Activated CD4-positive, alpha-beta memory T cell treated with anti-CD3 and anti-CD28 coated beads, Interleukin-2, amount 10 ng/mL, durations not matched to agents 7 days and 5 days (primary cell): ENCODE measurements at regions not wholly inside any gene's neighbourhood (a gene's known extent, or its start where the extent isn't known, plus 50 kb on each side); places are given as distances from the start of the nearest gene placed in this dataset.

Experiments used
- CTCF ChIA-PET: fragments of 350-600 bp; sonication (Branson Sonifier 250); formaldehyde crosslinking; loops from one replicate; lab custom pipeline; 2021; ENCODE audit warnings: antibody characterized with exemption, inconsistent platforms; lab: Charles Lee
- POLR2A ChIA-PET: fragments of 350-600 bp; sonication (Branson Sonifier 250); formaldehyde crosslinking; loops from one replicate; lab custom pipeline; 2021; ENCODE audit warnings: antibody characterized with exemption; lab: Charles Lee
- DNase-seq: peaks from one replicate; pipeline ENCODE4 v3.0.0-alpha.2; 2020
- H3K27ac Mint-ChIP-seq: one replicate; pipeline ENCODE4 v1.8.0; 2021; ENCODE audit warnings: mild to moderate bottlenecking, mixed read lengths
- H3K27me3 Mint-ChIP-seq: one replicate; pipeline ENCODE4 v1.8.0; 2021; ENCODE audit warnings: mixed read lengths
- H3K36me3 Mint-ChIP-seq: one replicate; pipeline ENCODE4 v1.8.0; 2021; ENCODE audit warnings: low read depth, mixed read lengths
- H3K4me1 Mint-ChIP-seq: one replicate; pipeline ENCODE4 v1.8.0; 2021; ENCODE audit warnings: mixed read lengths
- H3K4me3 Mint-ChIP-seq: one replicate; pipeline ENCODE4 v1.8.0; 2021; ENCODE audit warnings: mild to moderate bottlenecking, mixed read lengths
- H3K9me3 Mint-ChIP-seq: one replicate; pipeline ENCODE4 v1.8.0; 2021; ENCODE audit warnings: mixed read lengths

DNA sequence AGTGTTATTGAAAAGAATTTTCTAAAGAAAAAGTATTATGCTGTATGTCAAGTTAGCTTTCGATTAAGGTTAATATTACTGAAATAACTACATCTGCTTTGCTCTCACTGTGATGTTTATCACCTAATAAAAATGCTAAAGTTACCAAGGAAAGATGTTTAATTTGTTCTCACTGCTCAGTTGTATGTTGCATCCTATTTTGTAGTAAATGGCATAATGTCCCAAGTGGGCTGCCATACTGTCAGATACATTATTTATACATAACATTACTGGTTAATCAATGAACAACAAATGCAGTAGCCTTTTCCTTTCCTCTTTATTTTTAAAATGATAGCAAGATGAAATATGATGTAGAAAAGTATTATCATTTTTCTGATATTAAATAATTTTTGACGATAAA, 226.3 kb upstream of the DACH1 start:
- Mint-ChIP-seq H3K9me3 (no peaks in the 10 kb centered on the region), H3K4me1 (no peaks in the 10 kb centered on the region)
- CTCF ChIA-PET = no interaction called here

DNA sequence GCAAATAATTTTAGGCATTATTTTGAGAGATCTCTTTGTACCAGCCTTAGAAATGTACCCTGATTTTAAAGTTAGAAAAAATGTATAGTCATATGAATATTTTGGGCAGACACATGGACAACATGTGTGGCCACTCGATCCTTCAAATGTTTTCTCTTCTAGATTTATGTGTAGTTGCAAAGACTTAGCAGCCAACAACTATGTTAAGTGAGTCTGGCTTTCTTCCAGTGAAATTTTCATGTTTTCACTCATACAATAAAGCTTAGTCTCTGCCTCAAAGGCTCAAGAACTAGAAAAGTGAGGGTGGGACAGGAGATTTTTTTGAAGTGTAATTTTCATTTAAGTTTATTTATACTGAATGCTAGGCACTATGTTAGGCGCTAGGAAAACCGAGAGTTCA, 207.7 kb upstream of the DACH1 start:
- H3K4me1 Mint-ChIP-seq = no peaks in the 10 kb centered on the region
- H3K27me3 Mint-ChIP-seq = no peaks in the 10 kb centered on the region
- ChIA-PET POLR2A (no interaction called here), CTCF (no interaction called here)
- DNase-seq = no peak
- no peak overlapping the region for H3K4me3 Mint-ChIP-seq
- H3K27ac Mint-ChIP-seq = no peak overlapping the region
- H3K36me3 Mint-ChIP-seq = no peaks in the 10 kb centered on the region
- no peaks in the 10 kb centered on the region for H3K9me3 Mint-ChIP-seq

More for the DNA sequence above, 226.3 kb upstream of the DACH1 start:
- H3K36me3 Mint-ChIP-seq = no peaks in the 10 kb centered on the region
- no peak overlapping the region for H3K27ac Mint-ChIP-seq
- H3K4me3 Mint-ChIP-seq = no peak overlapping the region
- no peaks in the 10 kb centered on the region for H3K27me3 Mint-ChIP-seq
- POLR2A ChIA-PET = no interaction called here
- no peak for DNase-seq

DNA sequence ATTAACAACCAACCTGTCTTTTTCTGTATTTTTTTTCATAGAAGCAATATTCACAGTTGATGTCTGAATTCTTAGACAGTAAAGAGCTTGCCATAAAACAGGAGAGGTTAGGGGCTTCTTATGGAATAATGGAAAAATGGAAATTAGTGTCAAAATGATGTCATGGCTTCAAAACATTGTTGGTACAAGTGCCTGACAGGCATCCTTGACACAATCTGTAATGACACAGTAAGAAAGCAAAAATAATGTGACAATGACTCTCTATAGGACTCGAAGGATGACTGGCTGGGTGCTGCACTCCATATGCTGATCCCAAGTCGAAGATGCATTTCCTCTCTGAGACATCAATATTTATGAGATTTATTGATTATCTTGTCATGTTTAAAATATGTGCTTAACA, 205.3 kb upstream of the DACH1 start:
- POLR2A ChIA-PET = no interaction called here
- H3K4me3 Mint-ChIP-seq = no peak overlapping the region
- DNase-seq = no peak
- peaks cover 5% of the 10 kb centered on the region for H3K9me3 Mint-ChIP-seq
- no peaks in the 10 kb centered on the region for H3K36me3 Mint-ChIP-seq
- no peaks in the 10 kb centered on the region for H3K27me3 Mint-ChIP-seq
- H3K4me1 Mint-ChIP-seq = no peaks in the 10 kb centered on the region
- H3K27ac Mint-ChIP-seq = no peak overlapping the region
- CTCF ChIA-PET = no interaction called here

DNA sequence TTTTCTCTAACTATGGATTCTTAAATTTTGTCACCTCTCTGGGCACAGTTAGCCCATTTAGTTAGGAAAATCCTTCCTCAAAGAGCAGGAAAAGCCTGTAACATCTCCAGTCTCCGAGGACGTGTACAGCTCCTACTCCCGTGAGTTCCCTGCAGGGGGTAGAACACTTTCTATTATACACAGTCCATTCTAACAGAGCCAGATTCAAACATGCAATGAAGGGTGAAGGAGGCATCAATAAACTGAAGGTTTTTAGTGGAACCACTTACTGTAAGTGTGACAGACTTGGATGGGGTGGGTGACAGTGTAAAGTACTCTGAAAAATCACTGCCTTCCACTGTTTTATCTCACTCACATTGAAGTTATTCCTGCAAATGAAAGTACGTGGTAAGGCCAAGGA, 204.7 kb upstream of the DACH1 start:
- no peak overlapping the region for H3K27ac Mint-ChIP-seq
- H3K9me3 Mint-ChIP-seq = peaks cover 5% of the 10 kb centered on the region
- H3K27me3 Mint-ChIP-seq = no peaks in the 10 kb centered on the region
- CTCF ChIA-PET = no interaction called here
- no peaks in the 10 kb centered on the region for H3K4me1 Mint-ChIP-seq
- no peaks in the 10 kb centered on the region for H3K36me3 Mint-ChIP-seq
- DNase-seq = no peak
- POLR2A ChIA-PET = no interaction called here
- H3K4me3 Mint-ChIP-seq = no peak overlapping the region

DNA sequence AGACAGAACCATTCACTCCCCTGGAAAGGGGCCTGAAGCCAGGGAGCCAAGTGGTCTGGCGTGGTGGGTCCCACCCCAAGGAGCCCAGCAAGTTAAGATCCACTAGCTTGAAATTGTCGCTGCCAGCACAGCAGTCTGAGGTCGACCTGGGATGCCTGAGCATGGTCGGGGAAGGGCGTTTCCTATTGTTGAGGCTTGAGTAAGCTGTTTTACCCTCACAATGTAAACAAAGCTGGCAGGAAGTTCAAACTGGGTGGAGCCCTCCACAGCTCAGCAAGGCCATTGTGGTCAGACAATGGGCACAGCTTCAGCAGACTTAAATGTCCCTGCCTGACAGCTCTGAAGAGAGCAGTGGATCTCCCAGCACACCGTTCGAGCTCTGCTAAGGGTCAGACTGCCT, 195.6 kb upstream of the DACH1 start:
- Mint-ChIP-seq H3K27me3 (no peaks in the 10 kb centered on the region), H3K27ac (peak overlapping the region; percentile 49), H3K4me3 (no peak overlapping the region), H3K36me3 (no peaks in the 10 kb centered on the region), H3K9me3 (peaks cover 10% of the 10 kb centered on the region), H3K4me1 (peaks cover 9% of the 10 kb centered on the region)
- CTCF ChIA-PET = no interaction called here
- POLR2A ChIA-PET = no interaction called here
- DNase-seq = peak; percentile 26

DNA sequence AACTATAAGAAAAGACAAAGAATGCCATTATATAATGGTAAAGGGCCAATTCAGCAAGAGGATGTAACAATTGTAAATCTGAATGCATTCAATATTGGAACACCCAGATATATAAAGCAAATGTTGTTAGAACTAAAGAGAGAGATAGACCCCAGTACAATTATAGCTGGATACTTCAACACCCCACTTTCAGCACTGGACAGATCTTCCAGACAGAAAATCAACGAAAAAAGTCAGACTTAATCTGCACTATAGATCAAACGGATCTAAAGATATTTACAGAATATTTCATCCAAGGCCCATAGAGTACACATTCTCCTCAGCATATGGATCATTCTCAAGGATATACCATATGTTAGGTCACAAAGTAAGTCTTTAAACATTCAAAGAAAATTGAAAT, 194.6 kb upstream of the DACH1 start:
- CTCF ChIA-PET = no interaction called here
- Mint-ChIP-seq H3K27ac (no peak overlapping the region), H3K4me3 (no peak overlapping the region), H3K4me1 (peaks cover 9% of the 10 kb centered on the region), H3K9me3 (peaks cover 9% of the 10 kb centered on the region), H3K36me3 (no peaks in the 10 kb centered on the region), H3K27me3 (no peaks in the 10 kb centered on the region)
- POLR2A ChIA-PET = no interaction called here
- DNase-seq = no peak

DNA sequence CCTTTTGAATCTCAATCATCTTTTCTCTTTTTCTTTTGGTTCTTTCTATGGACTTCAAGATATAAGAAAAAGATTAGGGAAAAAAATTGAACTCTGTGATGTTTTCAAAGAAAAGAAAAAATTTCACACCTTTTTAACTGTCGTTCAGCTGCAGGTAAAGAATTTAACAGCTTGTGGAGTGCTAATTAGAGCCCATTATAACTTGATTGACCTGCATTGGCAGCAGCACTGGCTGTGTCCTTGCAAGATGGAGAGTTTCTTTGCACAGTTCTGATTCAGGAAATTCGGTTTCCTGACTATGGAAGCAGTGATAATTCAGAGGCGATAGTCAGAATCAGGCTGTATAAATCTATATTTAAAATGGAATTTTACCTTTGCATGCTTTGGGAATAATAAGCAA, 183.2 kb upstream of the DACH1 start:
- POLR2A ChIA-PET = no interaction called here
- Mint-ChIP-seq H3K4me1 (no peaks in the 10 kb centered on the region), H3K27me3 (no peaks in the 10 kb centered on the region), H3K27ac (no peak overlapping the region), H3K36me3 (no peaks in the 10 kb centered on the region), H3K4me3 (no peak overlapping the region), H3K9me3 (no peaks in the 10 kb centered on the region)
- DNase-seq = no peak
- CTCF ChIA-PET = no interaction called here

DNA sequence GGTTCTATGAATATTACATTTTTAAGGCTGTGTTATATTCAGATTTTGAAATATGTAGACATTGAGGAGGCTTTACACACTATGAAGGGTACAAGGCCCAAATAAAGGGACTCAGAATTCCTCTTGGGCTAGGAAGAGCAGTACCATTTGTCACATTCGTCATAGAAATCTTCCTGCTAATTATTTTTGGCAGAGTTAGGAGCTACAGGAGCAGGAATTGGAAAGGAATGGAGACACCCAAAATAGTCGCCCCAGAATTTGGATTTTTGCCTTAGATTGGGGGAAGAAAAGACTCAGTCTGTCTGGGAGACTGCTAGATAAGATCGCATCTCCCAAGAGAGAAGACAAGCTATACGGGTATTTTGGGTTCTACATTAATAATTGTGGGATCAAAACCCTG, 176.4 kb upstream of the DACH1 start:
- Mint-ChIP-seq H3K9me3 (peaks cover 5% of the 10 kb centered on the region), H3K27me3 (no peaks in the 10 kb centered on the region), H3K36me3 (no peaks in the 10 kb centered on the region), H3K27ac (no peak overlapping the region), H3K4me3 (no peak overlapping the region), H3K4me1 (no peaks in the 10 kb centered on the region)
- CTCF ChIA-PET = no interaction called here
- POLR2A ChIA-PET = no interaction called here
- DNase-seq = no peak

DNA sequence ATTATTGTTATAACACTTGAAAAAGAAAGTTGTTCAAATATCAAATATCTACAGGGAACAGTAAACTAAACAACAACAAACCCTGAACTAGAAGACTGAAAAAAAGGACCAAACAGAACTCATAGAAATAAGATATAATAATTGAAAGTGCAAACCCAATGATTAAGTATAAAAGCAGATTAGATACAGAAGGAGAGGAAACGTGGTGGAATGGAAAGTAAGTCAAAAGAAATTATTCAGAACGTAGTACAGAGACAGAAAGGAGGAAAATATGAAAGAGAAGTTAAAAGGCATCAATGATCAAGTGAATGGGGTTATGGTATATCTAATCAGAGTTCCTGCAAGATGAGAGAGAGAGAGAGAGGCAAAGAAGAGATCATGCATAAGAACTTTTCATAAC, 174.2 kb upstream of the DACH1 start:
- no peaks in the 10 kb centered on the region for H3K36me3 Mint-ChIP-seq
- ChIA-PET CTCF (no interaction called here), POLR2A (no interaction called here)
- no peaks in the 10 kb centered on the region for H3K4me1 Mint-ChIP-seq
- DNase-seq = no peak
- H3K9me3 Mint-ChIP-seq = peaks cover 5% of the 10 kb centered on the region
- no peak overlapping the region for H3K4me3 Mint-ChIP-seq
- no peak overlapping the region for H3K27ac Mint-ChIP-seq
- no peaks in the 10 kb centered on the region for H3K27me3 Mint-ChIP-seq

DNA sequence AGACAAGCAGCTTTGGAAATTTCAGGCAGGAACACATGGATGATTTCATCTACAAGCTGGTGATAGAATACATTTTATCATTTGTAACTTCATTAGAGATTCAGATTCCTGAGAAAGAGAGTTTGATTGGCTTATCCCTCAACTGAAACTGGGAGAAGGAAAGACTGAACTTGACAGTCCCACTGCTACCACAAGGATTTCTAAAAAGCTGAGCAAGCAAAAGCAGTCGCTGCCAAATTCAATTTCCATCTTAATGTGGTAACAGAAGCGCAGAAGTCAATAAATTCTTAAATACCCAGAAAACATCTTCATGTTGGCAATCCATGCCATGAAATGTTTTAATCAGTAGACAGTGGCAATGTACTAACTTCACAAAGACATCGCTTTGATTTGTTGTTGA, 172.1 kb upstream of the DACH1 start:
- H3K36me3 Mint-ChIP-seq = no peaks in the 10 kb centered on the region
- H3K27ac Mint-ChIP-seq = no peak overlapping the region
- H3K4me3 Mint-ChIP-seq = no peak overlapping the region
- H3K4me1 Mint-ChIP-seq = no peaks in the 10 kb centered on the region
- ChIA-PET CTCF (no interaction called here), POLR2A (no interaction called here)
- no peak for DNase-seq
- H3K27me3 Mint-ChIP-seq = no peaks in the 10 kb centered on the region
- H3K9me3 Mint-ChIP-seq = peaks cover 5% of the 10 kb centered on the region

DNA sequence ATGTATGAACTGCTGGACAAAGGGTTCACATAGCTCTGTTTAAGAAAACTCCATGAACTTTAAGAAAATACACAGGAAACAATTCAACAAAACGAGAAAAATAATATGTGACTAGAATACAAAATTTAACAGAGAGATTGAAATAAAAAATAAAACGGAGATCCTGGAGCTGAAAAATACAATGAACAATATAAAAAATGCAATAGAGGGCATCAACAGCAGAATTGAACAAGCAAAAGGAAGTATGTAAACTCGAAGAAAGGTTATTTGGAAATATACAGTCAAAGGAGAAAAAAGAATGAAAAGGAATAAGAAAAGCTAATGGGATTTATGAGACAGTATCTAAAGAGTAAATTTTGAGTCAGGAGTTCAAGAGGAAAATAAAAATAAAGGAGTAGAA, 163.0 kb upstream of the DACH1 start:
- H3K27ac Mint-ChIP-seq = no peak overlapping the region
- DNase-seq = no peak
- H3K4me1 Mint-ChIP-seq = no peaks in the 10 kb centered on the region
- peaks cover 8% of the 10 kb centered on the region for H3K9me3 Mint-ChIP-seq
- H3K27me3 Mint-ChIP-seq = no peaks in the 10 kb centered on the region
- H3K4me3 Mint-ChIP-seq = no peak overlapping the region
- H3K36me3 Mint-ChIP-seq = no peaks in the 10 kb centered on the region
- ChIA-PET POLR2A (no interaction called here), CTCF (no interaction called here)

DNA sequence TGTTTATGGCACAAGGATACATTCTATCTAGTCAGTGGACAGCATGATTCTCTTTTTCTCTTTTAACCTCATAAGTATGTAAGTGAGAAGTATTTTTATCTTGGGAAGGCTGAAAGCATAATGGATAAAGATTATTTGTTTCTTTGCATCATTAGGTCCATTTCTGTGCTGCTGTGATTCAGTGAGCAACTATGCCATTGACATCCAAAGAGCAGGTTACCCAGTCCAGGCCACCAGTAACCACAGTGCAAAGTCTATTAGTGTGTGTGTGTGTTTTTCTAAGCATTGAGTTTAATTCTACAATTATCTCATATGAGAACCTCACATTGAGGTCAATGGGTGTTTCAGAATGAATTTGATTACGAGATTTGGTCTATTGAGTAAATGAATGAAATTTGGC, 158.8 kb upstream of the DACH1 start:
- Mint-ChIP-seq H3K27me3 (no peaks in the 10 kb centered on the region), H3K4me3 (no peak overlapping the region), H3K9me3 (peaks cover 8% of the 10 kb centered on the region), H3K36me3 (no peaks in the 10 kb centered on the region), H3K27ac (no peak overlapping the region), H3K4me1 (no peaks in the 10 kb centered on the region)
- DNase-seq = no peak
- POLR2A ChIA-PET = no interaction called here
- CTCF ChIA-PET = no interaction called here

DNA sequence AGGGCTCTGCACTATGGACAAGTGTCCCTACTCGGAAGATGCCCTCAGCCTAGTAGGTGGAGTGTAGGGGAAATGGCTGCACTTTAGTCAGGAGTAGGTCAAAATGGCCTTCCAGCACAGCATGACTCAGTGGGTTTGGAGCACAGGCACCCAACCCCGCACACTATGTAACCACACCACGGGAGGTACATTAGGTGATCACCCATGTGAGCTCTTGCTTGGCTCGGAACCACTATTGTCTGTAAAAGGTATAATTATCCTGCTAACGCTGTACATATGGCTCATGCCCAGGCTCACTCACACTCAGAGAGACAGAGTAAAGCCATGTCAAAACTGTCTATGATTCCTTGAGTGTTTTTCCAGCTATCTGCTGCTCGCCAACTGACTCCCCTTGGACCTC, 156.9 kb upstream of the DACH1 start:
- H3K4me1 Mint-ChIP-seq = no peaks in the 10 kb centered on the region
- POLR2A ChIA-PET = no interaction called here

DNA sequence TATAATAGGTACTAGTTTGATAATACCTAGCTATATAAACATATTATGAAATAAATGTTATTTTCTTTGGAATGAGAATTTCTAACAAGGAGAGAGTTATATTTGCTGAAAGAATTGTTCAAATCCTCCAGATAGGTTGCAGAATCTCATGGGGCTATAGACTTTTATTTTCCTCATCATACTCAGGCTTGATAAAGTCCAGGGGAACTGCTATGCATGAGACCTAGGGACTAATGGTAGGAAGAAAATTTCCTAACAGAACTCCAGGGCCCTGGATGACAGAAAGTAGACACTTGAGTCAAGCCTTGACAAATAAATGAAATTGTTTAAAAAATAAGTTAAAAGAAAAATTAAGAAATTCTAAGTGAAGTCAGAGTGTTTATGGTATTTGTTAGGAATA, 138.5 kb upstream of the DACH1 start:
- CTCF ChIA-PET = no interaction called here
- POLR2A ChIA-PET = no interaction called here

More for the DNA sequence above, 156.9 kb upstream of the DACH1 start:
- H3K4me3 Mint-ChIP-seq = no peak overlapping the region
- DNase-seq = no peak
- CTCF ChIA-PET = no interaction called here
- no peaks in the 10 kb centered on the region for H3K36me3 Mint-ChIP-seq
- peaks cover under 1% of the 10 kb centered on the region for H3K9me3 Mint-ChIP-seq
- H3K27me3 Mint-ChIP-seq = no peaks in the 10 kb centered on the region
- H3K27ac Mint-ChIP-seq = no peak overlapping the region

More for the DNA sequence above, 138.5 kb upstream of the DACH1 start:
- Mint-ChIP-seq H3K4me1 (no peaks in the 10 kb centered on the region), H3K4me3 (no peak overlapping the region), H3K36me3 (no peaks in the 10 kb centered on the region), H3K27ac (no peak overlapping the region), H3K27me3 (no peaks in the 10 kb centered on the region), H3K9me3 (no peaks in the 10 kb centered on the region)
- no peak for DNase-seq
